ENCODE measurements at regions not wholly inside any gene's neighbourhood (a gene's known extent, or its start where the extent isn't known, plus 50 kb on each side); places are given as distances from the start of the nearest gene placed in this dataset.

- Histone ChIP-seq H3K27ac (ENCODE audit: low read depth, low read length) (no peak overlapping the region), H3K9me3 (ENCODE audit: control insufficient read depth in 1 of 2, low read length in 2 of 2) (no peaks in the 10 kb centered on the region), H3K4me3 (ENCODE audit: low read length in 2 of 2) (no peak overlapping the region), H3K36me3 (ENCODE audit: insufficient read depth, low read length) (no peaks in the 10 kb centered on the region), H3K27me3 (ENCODE audit: insufficient read depth, low read length) (no peaks in the 10 kb centered on the region), H3K4me1 (ENCODE audit: insufficient read depth, low read length) (no peaks in the 10 kb centered on the region)
- DNase-seq: no peak
- Mint-ChIP-seq H3K4me3 (no peak overlapping the region), H3K36me3 (no peaks in the 10 kb centered on the region), H3K4me1 (no peaks in the 10 kb centered on the region), H3K27ac (no peak overlapping the region), H3K9me3 (peaks cover 0 to 4% (median 0%) of the 10 kb centered on the region in 8 donors), H3K27me3 (peaks cover 0 to 3% of the 10 kb centered on the region in 2 donors)
- intact Hi-C loops (cut with micrococcal nuclease): no loop called here
- POLR2A ChIA-PET (ENCODE audit: partially characterized antibody): no interaction called here
- CTCF ChIA-PET (ENCODE audit: partially characterized antibody): no interaction called here
Measured at GRCh38 chr10:2439983-2440382, 627.4 kb upstream of the PFKP start.

- ChIA-PET CTCF (ENCODE audit: partially characterized antibody) (no interaction called here), POLR2A (ENCODE audit: partially characterized antibody) (no interaction called here)
- Histone ChIP-seq H3K27ac (ENCODE audit: low read depth, low read length) (no peak overlapping the region), H3K4me1 (ENCODE audit: insufficient read depth, low read length) (no peaks in the 10 kb centered on the region), H3K27me3 (ENCODE audit: insufficient read depth, low read length) (no peaks in the 10 kb centered on the region), H3K9me3 (ENCODE audit: control insufficient read depth in 1 of 2, low read length in 2 of 2) (no peaks in the 10 kb centered on the region), H3K4me3 (ENCODE audit: low read length in 2 of 2) (no peak overlapping the region), H3K36me3 (ENCODE audit: insufficient read depth, low read length) (no peaks in the 10 kb centered on the region)
- Mint-ChIP-seq H3K27me3 (peaks cover 0 to 3% of the 10 kb centered on the region in 2 donors), H3K36me3 (no peaks in the 10 kb centered on the region), H3K9me3 (peaks cover 0 to 6% (median 1%) of the 10 kb centered on the region in 8 donors), H3K4me3 (no peak overlapping the region), H3K4me1 (no peaks in the 10 kb centered on the region), H3K27ac (no peak overlapping the region)
- intact Hi-C loops (cut with micrococcal nuclease): no loop called here
- no peak for DNase-seq
Measured at GRCh38 chr10:2439000-2439399, 628.3 kb upstream of the PFKP start.

- no peaks in the 10 kb centered on the region for H3K4me1 ChIP-seq (ENCODE audit: insufficient read depth, low read length)
- DNase-seq: no peak
- Mint-ChIP-seq H3K4me1 (no peaks in the 10 kb centered on the region), H3K27ac (no peak overlapping the region), H3K4me3 (no peak overlapping the region), H3K27me3 (peaks cover 0 to 3% of the 10 kb centered on the region in 2 donors), H3K9me3 (peaks cover 0 to 6% (median 1%) of the 10 kb centered on the region in 8 donors), H3K36me3 (no peaks in the 10 kb centered on the region)
- POLR2A ChIA-PET (ENCODE audit: partially characterized antibody): no interaction called here
- no peaks in the 10 kb centered on the region for H3K9me3 ChIP-seq (ENCODE audit: control insufficient read depth in 1 of 2, low read length in 2 of 2)
- no peaks in the 10 kb centered on the region for H3K27me3 ChIP-seq (ENCODE audit: insufficient read depth, low read length)
- H3K4me3 ChIP-seq (ENCODE audit: low read length in 2 of 2): no peak overlapping the region
- no peaks in the 10 kb centered on the region for H3K36me3 ChIP-seq (ENCODE audit: insufficient read depth, low read length)
- H3K27ac ChIP-seq (ENCODE audit: low read depth, low read length): no peak overlapping the region
- intact Hi-C loops (cut with micrococcal nuclease): no loop called here
- CTCF ChIA-PET (ENCODE audit: partially characterized antibody): no interaction called here
Measured at GRCh38 chr10:2438248-2438939, 629.0 kb upstream of the PFKP start.

- Histone ChIP-seq H3K4me3 (ENCODE audit: low read length in 2 of 2) (no peak overlapping the region), H3K4me1 (ENCODE audit: insufficient read depth, low read length) (no peaks in the 10 kb centered on the region), H3K9me3 (ENCODE audit: control insufficient read depth in 1 of 2, low read length in 2 of 2) (no peaks in the 10 kb centered on the region), H3K27ac (ENCODE audit: low read depth, low read length) (no peak overlapping the region), H3K27me3 (ENCODE audit: insufficient read depth, low read length) (no peaks in the 10 kb centered on the region), H3K36me3 (ENCODE audit: insufficient read depth, low read length) (no peaks in the 10 kb centered on the region)
- no peak for DNase-seq
- Mint-ChIP-seq H3K9me3 (peaks cover 0 to 6% (median 0%) of the 10 kb centered on the region in 8 donors), H3K27me3 (no peaks in the 10 kb centered on the region), H3K4me1 (no peaks in the 10 kb centered on the region), H3K36me3 (no peaks in the 10 kb centered on the region), H3K4me3 (no peak overlapping the region), H3K27ac (no peak overlapping the region)
- intact Hi-C loops (cut with micrococcal nuclease): no loop called here
- CTCF ChIA-PET (ENCODE audit: partially characterized antibody): no interaction called here
- POLR2A ChIA-PET (ENCODE audit: partially characterized antibody): no interaction called here
Measured at GRCh38 chr10:2436933-2437332, 630.4 kb upstream of the PFKP start.

GRCh38 chr10:2431961-2432360, 635.4 kb upstream of the PFKP start:
- ChIA-PET POLR2A (ENCODE audit: partially characterized antibody) (no interaction called here), CTCF (ENCODE audit: partially characterized antibody) (no interaction called here)
- H3K4me1 Mint-ChIP-seq: no peaks in the 10 kb centered on the region

GRCh38 chr10:2427412-2427811, 639.9 kb upstream of the PFKP start:
- peaks cover 0 to 5% of the 10 kb centered on the region in 2 donors for H3K27me3 Mint-ChIP-seq
- Histone ChIP-seq H3K9me3 (ENCODE audit: control insufficient read depth in 1 of 2, low read length in 2 of 2) (no peaks in the 10 kb centered on the region), H3K27me3 (ENCODE audit: insufficient read depth, low read length) (no peaks in the 10 kb centered on the region), H3K36me3 (ENCODE audit: insufficient read depth, low read length) (no peaks in the 10 kb centered on the region), H3K27ac (ENCODE audit: low read depth, low read length) (no peak overlapping the region), H3K4me3 (ENCODE audit: low read length in 2 of 2) (no peak overlapping the region), H3K4me1 (ENCODE audit: insufficient read depth, low read length) (no peaks in the 10 kb centered on the region)
- intact Hi-C loops (cut with micrococcal nuclease): no loop called here
- no peak for DNase-seq
- no peaks in the 10 kb centered on the region for H3K4me1 Mint-ChIP-seq
- no peaks in the 10 kb centered on the region for H3K36me3 Mint-ChIP-seq
- H3K9me3 Mint-ChIP-seq: peaks cover 0 to 6% (median 0%) of the 10 kb centered on the region in 8 donors
- H3K4me3 Mint-ChIP-seq: no peak overlapping the region
- ChIA-PET CTCF (ENCODE audit: partially characterized antibody) (no interaction called here), POLR2A (ENCODE audit: partially characterized antibody) (no interaction called here)
- H3K27ac Mint-ChIP-seq: no peak overlapping the region

More at GRCh38 chr10:2431961-2432360, 635.4 kb upstream of the PFKP start:
- Histone ChIP-seq H3K9me3 (ENCODE audit: control insufficient read depth in 1 of 2, low read length in 2 of 2) (no peaks in the 10 kb centered on the region), H3K4me3 (ENCODE audit: low read length in 2 of 2) (no peak overlapping the region), H3K36me3 (ENCODE audit: insufficient read depth, low read length) (no peaks in the 10 kb centered on the region), H3K27me3 (ENCODE audit: insufficient read depth, low read length) (no peaks in the 10 kb centered on the region), H3K4me1 (ENCODE audit: insufficient read depth, low read length) (no peaks in the 10 kb centered on the region), H3K27ac (ENCODE audit: low read depth, low read length) (no peak overlapping the region)
- Mint-ChIP-seq H3K27ac (no peak overlapping the region), H3K4me3 (no peak overlapping the region), H3K36me3 (no peaks in the 10 kb centered on the region), H3K27me3 (peaks cover 0 to 1% of the 10 kb centered on the region in 2 donors), H3K9me3 (peaks cover 0 to 7% (median 1%) of the 10 kb centered on the region in 8 donors)
- DNase-seq: no peak
- intact Hi-C loops (cut with micrococcal nuclease): no loop called here

GRCh38 chr10:2425320-2425719, 642.0 kb upstream of the PFKP start:
- Histone ChIP-seq H3K4me3 (ENCODE audit: low read length in 2 of 2) (no peak overlapping the region), H3K36me3 (ENCODE audit: insufficient read depth, low read length) (no peaks in the 10 kb centered on the region), H3K27me3 (ENCODE audit: insufficient read depth, low read length) (no peaks in the 10 kb centered on the region), H3K9me3 (ENCODE audit: control insufficient read depth in 1 of 2, low read length in 2 of 2) (no peaks in the 10 kb centered on the region), H3K27ac (ENCODE audit: low read depth, low read length) (no peak overlapping the region), H3K4me1 (ENCODE audit: insufficient read depth, low read length) (no peaks in the 10 kb centered on the region)
- CTCF ChIA-PET (ENCODE audit: partially characterized antibody): no interaction called here
- Mint-ChIP-seq H3K27me3 (peaks cover 0 to 5% of the 10 kb centered on the region in 2 donors), H3K27ac (no peak overlapping the region), H3K36me3 (no peaks in the 10 kb centered on the region), H3K4me1 (no peaks in the 10 kb centered on the region), H3K9me3 (peaks cover 0 to 6% (median 0%) of the 10 kb centered on the region in 8 donors), H3K4me3 (no peak overlapping the region)
- no peak for DNase-seq
- intact Hi-C loops (cut with micrococcal nuclease): no loop called here
- POLR2A ChIA-PET (ENCODE audit: partially characterized antibody): no interaction called here

- no peaks in the 10 kb centered on the region for H3K27me3 Mint-ChIP-seq
- no peaks in the 10 kb centered on the region for H3K36me3 Mint-ChIP-seq
- H3K27ac ChIP-seq (ENCODE audit: low read depth, low read length): no peak overlapping the region
- no peak overlapping the region for H3K4me3 ChIP-seq (ENCODE audit: low read length in 2 of 2)
- H3K27me3 ChIP-seq (ENCODE audit: insufficient read depth, low read length): no peaks in the 10 kb centered on the region
- H3K36me3 ChIP-seq (ENCODE audit: insufficient read depth, low read length): no peaks in the 10 kb centered on the region
- ChIA-PET POLR2A (ENCODE audit: partially characterized antibody) (no interaction called here), CTCF (ENCODE audit: partially characterized antibody) (no interaction called here)
- H3K9me3 ChIP-seq (ENCODE audit: control insufficient read depth in 1 of 2, low read length in 2 of 2): no peaks in the 10 kb centered on the region
- H3K4me3 Mint-ChIP-seq: no peak overlapping the region
- no peak overlapping the region for H3K27ac Mint-ChIP-seq
- no peaks in the 10 kb centered on the region for H3K4me1 Mint-ChIP-seq
- peaks cover 0 to 6% (median 0%) of the 10 kb centered on the region in 8 donors for H3K9me3 Mint-ChIP-seq
- no peaks in the 10 kb centered on the region for H3K4me1 ChIP-seq (ENCODE audit: insufficient read depth, low read length)
- intact Hi-C loops (cut with micrococcal nuclease): no loop called here
- DNase-seq: no peak
Measured at GRCh38 chr10:2414562-2414961, 652.8 kb upstream of the PFKP start.
